ENCODE measurements at regions not wholly inside any gene's neighbourhood (a gene's known extent, or its start where the extent isn't known, plus 50 kb on each side); places are given as distances from the start of the nearest gene placed in this dataset.

GRCh38 chr10:128839701-128840100, 627.3 kb upstream of the MGMT start:
- DNase-seq, result no peak

GRCh38 chr10:128843972-128844371, 623.1 kb upstream of the MGMT start:
- peak; percentile 20 for DNase-seq

- no peak for DNase-seq
Measured at GRCh38 chr10:128846927-128847326, 620.1 kb upstream of the MGMT start.

GRCh38 chr10:128848810-128849209, 618.2 kb upstream of the MGMT start:
- no peak for DNase-seq

GRCh38 chr10:128850647-128851046, 616.4 kb upstream of the MGMT start:
- no peak for DNase-seq

- no peak for DNase-seq
Measured at GRCh38 chr10:128851281-128851680, 615.8 kb upstream of the MGMT start.

- no peak for DNase-seq
Measured at GRCh38 chr10:128851726-128852125, 615.3 kb upstream of the MGMT start.

- no peak for DNase-seq
Measured at GRCh38 chr10:128852449-128852848, 614.6 kb upstream of the MGMT start.

- DNase-seq, result no peak
Measured at GRCh38 chr10:128852902-128853301, 614.1 kb upstream of the MGMT start.

- no peak for DNase-seq
Measured at GRCh38 chr10:128853537-128853936, 613.5 kb upstream of the MGMT start.

- no peak for DNase-seq
Measured at GRCh38 chr10:128854204-128854603, 612.8 kb upstream of the MGMT start.

GRCh38 chr10:128854963-128855362, 612.1 kb upstream of the MGMT start:
- DNase-seq, result peak; percentile 49

- DNase-seq, result no peak
Measured at GRCh38 chr10:128855618-128856428, 611.2 kb upstream of the MGMT start.

GRCh38 chr10:128859738-128860386, 607.2 kb upstream of the MGMT start:
- DNase-seq, result no peak

GRCh38 chr10:128860574-128860973, 606.5 kb upstream of the MGMT start:
- DNase-seq, result no peak

GRCh38 chr10:128861018-128861901, 605.8 kb upstream of the MGMT start:
- DNase-seq, result no peak

- no peak for DNase-seq
Measured at GRCh38 chr10:128863411-128863810, 603.6 kb upstream of the MGMT start.

- DNase-seq, result no peak
Measured at GRCh38 chr10:128863823-128864405, 603.1 kb upstream of the MGMT start.

GRCh38 chr10:128864554-128865295, 602.3 kb upstream of the MGMT start:
- no peak for DNase-seq

GRCh38 chr10:128865436-128866195, 601.4 kb upstream of the MGMT start:
- peak; percentile 45 for DNase-seq

- DNase-seq, result no peak
Measured at GRCh38 chr10:128866551-128866950, 600.5 kb upstream of the MGMT start.

GRCh38 chr10:128867210-128867609, 599.8 kb upstream of the MGMT start:
- DNase-seq, result no peak
